ENCODE measurements at regions not wholly inside any gene's neighbourhood (a gene's known extent, or its start where the extent isn't known, plus 50 kb on each side); places are given as distances from the start of the nearest gene placed in this dataset.
A peak's percentile ranks its signal among the peaks of the same experiment; 100 is the strongest.

DNA sequence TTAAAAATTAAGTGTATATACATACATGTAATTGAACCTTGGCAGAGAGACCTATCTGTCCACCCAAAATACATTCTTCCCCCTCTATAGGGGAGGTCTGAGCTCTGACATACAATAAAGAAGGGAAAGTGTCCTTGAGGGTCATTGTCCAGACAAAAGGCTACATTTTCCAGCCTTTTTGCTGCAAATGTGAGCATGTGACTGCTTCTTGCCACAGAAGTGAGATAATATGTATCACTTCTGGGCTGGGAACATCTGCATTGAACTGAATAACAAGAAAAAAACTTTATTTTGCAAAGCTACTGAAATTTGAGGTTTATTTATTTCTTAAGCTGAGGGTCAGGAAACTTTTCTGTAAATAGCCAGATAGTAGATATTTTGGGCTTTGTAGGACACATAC lies 131.3 kb downstream of the TBC1D30 start:
- intact Hi-C loops (cut with DNase I; ENCODE audit: low total_unique reads) = no loop called here
- no peaks in the 10 kb centered on the region for H3K27me3 ChIP-seq
- no peak overlapping the region for H3K4me3 ChIP-seq
- H3K36me3 ChIP-seq = no peaks in the 10 kb centered on the region
- DNase-seq (ENCODE audit: low spot score in 2 of 2) = no peak
- no peaks in the 10 kb centered on the region for H3K9me3 ChIP-seq
- H3K4me1 ChIP-seq = no peaks in the 10 kb centered on the region
- H3K27ac ChIP-seq = no peak overlapping the region
- TF ChIP-seq POLR2A (IDR thresholded peaks at IDR 0.05) = no peak

DNA sequence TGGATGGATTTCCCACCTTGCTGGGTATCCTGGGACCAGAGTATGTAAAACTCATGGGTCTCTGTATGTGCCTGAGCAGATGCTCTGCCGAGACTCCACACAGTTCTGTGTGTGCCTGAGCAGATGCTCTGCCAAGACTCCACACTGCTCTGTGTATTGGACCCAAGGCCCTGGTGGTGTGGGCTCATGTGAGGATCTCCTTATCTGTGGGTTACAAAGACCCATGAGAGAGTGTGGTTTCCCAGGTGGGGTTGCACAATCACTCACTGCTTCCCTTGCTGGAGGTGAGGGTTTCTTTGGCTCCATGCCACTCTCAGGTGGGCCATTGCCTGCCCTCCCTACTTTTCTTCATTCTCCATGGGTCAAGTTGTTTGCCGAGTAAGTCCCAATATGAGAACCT lies 141.5 kb downstream of the TBC1D30 start:
- Histone ChIP-seq H3K9me3 (peaks cover 0 to 4% of the 10 kb centered on the region in 2 donors), H3K36me3 (no peaks in the 10 kb centered on the region), H3K27me3 (no peaks in the 10 kb centered on the region), H3K4me1 (no peaks in the 10 kb centered on the region), H3K27ac (no peak overlapping the region), H3K4me3 (no peak overlapping the region)
- TF ChIP-seq POLR2A (IDR thresholded peaks at IDR 0.05) (no peak), POLR2AphosphoS5 (IDR thresholded peaks at IDR 0.05) (no peak)
- TF ChIP-seq, protein P1, sequence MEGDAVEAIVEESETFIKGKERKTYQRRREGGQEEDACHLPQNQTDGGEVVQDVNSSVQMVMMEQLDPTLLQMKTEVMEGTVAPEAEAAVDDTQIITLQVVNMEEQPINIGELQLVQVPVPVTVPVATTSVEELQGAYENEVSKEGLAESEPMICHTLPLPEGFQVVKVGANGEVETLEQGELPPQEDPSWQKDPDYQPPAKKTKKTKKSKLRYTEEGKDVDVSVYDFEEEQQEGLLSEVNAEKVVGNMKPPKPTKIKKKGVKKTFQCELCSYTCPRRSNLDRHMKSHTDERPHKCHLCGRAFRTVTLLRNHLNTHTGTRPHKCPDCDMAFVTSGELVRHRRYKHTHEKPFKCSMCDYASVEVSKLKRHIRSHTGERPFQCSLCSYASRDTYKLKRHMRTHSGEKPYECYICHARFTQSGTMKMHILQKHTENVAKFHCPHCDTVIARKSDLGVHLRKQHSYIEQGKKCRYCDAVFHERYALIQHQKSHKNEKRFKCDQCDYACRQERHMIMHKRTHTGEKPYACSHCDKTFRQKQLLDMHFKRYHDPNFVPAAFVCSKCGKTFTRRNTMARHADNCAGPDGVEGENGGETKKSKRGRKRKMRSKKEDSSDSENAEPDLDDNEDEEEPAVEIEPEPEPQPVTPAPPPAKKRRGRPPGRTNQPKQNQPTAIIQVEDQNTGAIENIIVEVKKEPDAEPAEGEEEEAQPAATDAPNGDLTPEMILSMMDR (IDR thresholded peaks at IDR 0.05) = no peak
- no peak for DNase-seq (ENCODE audit: low spot score in 2 of 2)
- intact Hi-C loops (cut with DNase I; ENCODE audit: low total_unique reads) = no loop called here

DNA sequence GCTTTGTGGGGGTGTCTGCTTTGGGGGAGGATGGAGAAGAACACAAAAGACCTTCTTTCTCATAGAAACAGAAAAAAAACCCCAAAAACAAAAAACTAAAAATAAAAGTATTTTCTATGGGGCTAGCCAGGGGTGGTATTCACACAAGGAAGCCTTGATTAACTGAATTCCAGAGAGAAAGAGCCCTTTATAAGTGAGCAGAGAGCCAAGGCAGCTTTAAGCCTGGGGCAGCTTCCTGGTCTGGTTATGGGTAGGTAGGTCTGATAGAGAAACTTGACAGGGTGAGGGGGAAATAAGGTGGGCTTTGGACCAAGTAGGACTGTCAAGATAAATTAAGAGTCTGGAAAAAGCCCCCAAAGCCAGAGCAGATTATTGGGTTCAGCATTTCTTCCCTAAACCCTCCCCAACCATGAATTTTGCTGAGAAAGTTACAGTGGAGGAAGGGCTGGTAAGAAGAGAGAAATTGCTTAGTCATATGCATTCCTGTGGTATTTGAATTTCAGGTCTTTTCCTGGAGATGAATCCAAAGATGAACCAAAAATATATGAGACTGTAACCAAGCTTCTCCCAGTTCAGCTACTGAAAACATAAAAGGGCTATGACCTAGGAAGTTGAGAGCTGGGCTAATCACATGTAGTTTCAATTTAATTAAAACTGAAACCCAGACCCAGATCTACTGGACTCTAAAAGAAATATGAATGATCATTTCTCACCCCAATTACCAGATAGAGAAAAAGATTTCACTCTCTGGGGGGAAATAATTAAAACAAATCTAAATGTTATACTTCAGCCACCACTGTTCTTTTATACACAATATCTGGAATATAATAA lies 144.8 kb downstream of the TBC1D30 start:
- Histone ChIP-seq H3K9me3 (peaks cover 0 to 4% of the 10 kb centered on the region in 2 donors), H3K27ac (peak overlapping the region; percentile 69), H3K4me3 (no peak overlapping the region), H3K36me3 (no peaks in the 10 kb centered on the region), H3K27me3 (no peaks in the 10 kb centered on the region), H3K4me1 (no peaks in the 10 kb centered on the region)
- DNase-seq (ENCODE audit: low spot score in 2 of 2) = peak in 1 of 2 donors; percentile 43
- no peak for TF ChIP-seq POLR2AphosphoS5 (IDR thresholded peaks at IDR 0.05)
- no peak for TF ChIP-seq POLR2A (IDR thresholded peaks at IDR 0.05)
- TF ChIP-seq, protein P1 (IDR thresholded peaks at IDR 0.05) = no peak
- intact Hi-C loops (cut with DNase I; ENCODE audit: low total_unique reads) = no loop called here

DNA sequence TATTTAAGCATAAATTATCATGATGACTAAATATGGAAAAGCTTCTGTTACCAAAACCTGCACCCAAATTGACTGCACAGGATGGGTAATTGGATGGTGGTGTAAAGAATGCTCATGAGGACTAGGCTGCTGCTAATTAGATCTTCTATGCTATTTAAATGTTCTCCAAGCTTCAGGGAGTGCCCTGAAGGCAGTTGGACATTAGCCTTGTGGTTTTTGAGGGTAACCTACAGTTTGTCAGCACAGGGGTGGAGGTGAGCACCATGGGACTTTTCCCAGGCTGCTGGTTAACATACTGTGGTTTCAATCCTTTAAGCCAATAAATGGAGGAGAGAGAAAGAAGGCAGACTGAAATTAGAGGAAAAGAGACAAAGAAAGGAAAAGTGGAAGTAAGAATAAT lies 145.0 kb downstream of the WIF1 start:
- TF ChIP-seq POLR2A (IDR thresholded peaks at IDR 0.05) (no peak), POLR2AphosphoS5 (IDR thresholded peaks at IDR 0.05) (no peak)
- TF ChIP-seq, protein P1 (IDR thresholded peaks at IDR 0.05) = no peak
- DNase-seq (ENCODE audit: low spot score in 2 of 2) = no peak
- peaks cover 0 to 4% of the 10 kb centered on the region in 2 donors for H3K4me1 ChIP-seq
- no peak overlapping the region for H3K27ac ChIP-seq
- no peak overlapping the region for H3K4me3 ChIP-seq
- H3K27me3 ChIP-seq = no peaks in the 10 kb centered on the region
- no peaks in the 10 kb centered on the region for H3K36me3 ChIP-seq
- no peaks in the 10 kb centered on the region for H3K9me3 ChIP-seq
- intact Hi-C loops (cut with DNase I; ENCODE audit: low total_unique reads) = no loop called here

DNA sequence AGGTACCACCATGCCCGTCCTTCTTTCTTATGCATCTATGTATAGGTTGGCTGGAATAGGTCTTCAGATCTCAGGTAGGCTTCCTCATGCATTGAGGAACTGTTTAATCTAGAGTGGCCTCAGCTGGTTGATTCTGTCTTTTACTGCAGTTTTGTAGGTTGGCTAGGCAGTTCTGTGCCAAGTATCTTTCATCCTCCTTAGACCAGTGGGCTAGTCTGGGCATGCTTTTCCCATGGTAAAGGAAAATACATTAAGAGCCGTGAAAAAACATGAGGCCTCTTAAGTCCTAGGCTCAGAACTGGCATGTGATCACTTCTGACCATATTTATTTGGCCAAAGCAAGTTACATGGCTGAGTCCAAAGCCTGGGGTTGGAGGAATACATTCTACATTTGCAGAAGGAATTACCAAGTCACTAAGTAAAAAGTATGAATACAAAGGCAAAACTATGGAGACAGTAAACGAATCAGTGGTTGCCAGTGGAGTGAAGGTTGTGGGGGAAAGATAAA lies 137.3 kb downstream of the WIF1 start:
- no peak for DNase-seq (ENCODE audit: low spot score in 2 of 2)
- intact Hi-C loops (cut with DNase I; ENCODE audit: low total_unique reads) = no loop called here
- H3K4me1 ChIP-seq = no peaks in the 10 kb centered on the region
- H3K4me3 ChIP-seq = no peak overlapping the region
- no peak overlapping the region for H3K27ac ChIP-seq
- no peaks in the 10 kb centered on the region for H3K27me3 ChIP-seq
- no peaks in the 10 kb centered on the region for H3K9me3 ChIP-seq
- TF ChIP-seq POLR2AphosphoS5 (IDR thresholded peaks at IDR 0.05) (no peak), POLR2A (IDR thresholded peaks at IDR 0.05) (no peak)
- TF ChIP-seq, protein P1 (IDR thresholded peaks at IDR 0.05) = no peak
- no peaks in the 10 kb centered on the region for H3K36me3 ChIP-seq
